AG04450 (cell line): ENCODE measurements at regions not wholly inside any gene's neighbourhood (a gene's known extent, or its start where the extent isn't known, plus 50 kb on each side); places are given as distances from the start of the nearest gene placed in this dataset.

Experiments used
- CTCF ChIA-PET: fragments of 300-600, 350-600 bp; formaldehyde crosslinking; extraction: SDS; loops from one replicate; lab custom pipeline; 2022; ENCODE audit warnings: antibody characterized with exemption, inconsistent platforms; lab: Charles Lee
- POLR2A ChIA-PET: fragments of 350-600 bp; formaldehyde crosslinking; extraction: SDS; loops from one replicate; lab custom pipeline; 2021; ENCODE audit warnings: antibody characterized with exemption, inconsistent platforms; lab: Yijun Ruan, JAX
- DNase-seq: peaks from one replicate; pipeline ENCODE4 v3.0.0-alpha.2; 2011; ENCODE audit warnings: low read depth, low spot score
- H3K27ac ChIP-seq: one replicate; pipeline ENCODE4 v1.5.1; 2012; ENCODE audit warnings: low read depth, low read length, control low read depth
- H3K27me3 ChIP-seq: one replicate; pipeline ENCODE4 v1.6.0; 2012; ENCODE audit warnings: low read length; ENCODE audit not compliant: control insufficient read depth, insufficient read depth
- H3K4me3 ChIP-seq: 2 replicates; pipeline ENCODE4 v1.5.1; 2011; ENCODE audit warnings: mild to moderate bottlenecking, low read depth, low read length, control low read depth
- H3K9me3 ChIP-seq: 2 replicates; pipeline ENCODE4 v1.5.1; 2012; ENCODE audit warnings: low read length; ENCODE audit not compliant: control insufficient read depth, insufficient read depth
- CTCF ChIP-seq: IDR thresholded peaks from 2 replicates; pipeline ENCODE4 v1.5.1; 2011; ENCODE audit warnings: low read depth, low read length, control low read depth, inconsistent platforms

DNA sequence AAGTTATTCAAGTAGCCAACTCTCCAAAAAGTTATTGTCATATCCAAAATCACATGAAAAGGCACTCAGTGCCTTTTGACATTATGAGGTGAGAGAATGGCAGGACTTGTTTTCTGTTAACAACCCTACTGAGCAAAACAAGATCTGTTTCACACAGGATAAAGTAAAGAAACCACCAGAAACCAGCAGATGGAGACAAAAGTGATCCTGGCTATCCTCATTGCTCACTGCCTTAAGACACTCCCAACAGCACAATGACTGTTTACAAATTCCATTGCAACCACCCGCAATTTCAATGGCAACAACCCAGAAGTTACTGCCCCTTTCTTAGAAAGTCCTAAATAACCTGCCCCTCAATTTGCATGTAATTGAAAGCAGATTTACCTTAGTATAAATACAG lies 352.6 kb upstream of the NDN start:
- CTCF ChIA-PET: no interaction called here
- H3K4me3 ChIP-seq: no peak overlapping the region
- POLR2A ChIA-PET: no interaction called here
- no peaks in the 10 kb centered on the region for H3K27me3 ChIP-seq
- no peak for TF ChIP-seq CTCF
- DNase-seq: no peak
- H3K27ac ChIP-seq: no peak overlapping the region
- H3K9me3 ChIP-seq: peaks cover 21% of the 10 kb centered on the region

- ChIA-PET POLR2A (no interaction called here), CTCF (no interaction called here)
- no peak for TF ChIP-seq CTCF
- Histone ChIP-seq H3K27ac (no peak overlapping the region), H3K9me3 (no peaks in the 10 kb centered on the region; the same call in 1 of the 2 replicates), H3K4me3 (no peak overlapping the region), H3K27me3 (no peaks in the 10 kb centered on the region)
- DNase-seq: no peak
Observed at GRCh38 chr15:24054547-24055245, 367.6 kb upstream of the NDN start.

DNA sequence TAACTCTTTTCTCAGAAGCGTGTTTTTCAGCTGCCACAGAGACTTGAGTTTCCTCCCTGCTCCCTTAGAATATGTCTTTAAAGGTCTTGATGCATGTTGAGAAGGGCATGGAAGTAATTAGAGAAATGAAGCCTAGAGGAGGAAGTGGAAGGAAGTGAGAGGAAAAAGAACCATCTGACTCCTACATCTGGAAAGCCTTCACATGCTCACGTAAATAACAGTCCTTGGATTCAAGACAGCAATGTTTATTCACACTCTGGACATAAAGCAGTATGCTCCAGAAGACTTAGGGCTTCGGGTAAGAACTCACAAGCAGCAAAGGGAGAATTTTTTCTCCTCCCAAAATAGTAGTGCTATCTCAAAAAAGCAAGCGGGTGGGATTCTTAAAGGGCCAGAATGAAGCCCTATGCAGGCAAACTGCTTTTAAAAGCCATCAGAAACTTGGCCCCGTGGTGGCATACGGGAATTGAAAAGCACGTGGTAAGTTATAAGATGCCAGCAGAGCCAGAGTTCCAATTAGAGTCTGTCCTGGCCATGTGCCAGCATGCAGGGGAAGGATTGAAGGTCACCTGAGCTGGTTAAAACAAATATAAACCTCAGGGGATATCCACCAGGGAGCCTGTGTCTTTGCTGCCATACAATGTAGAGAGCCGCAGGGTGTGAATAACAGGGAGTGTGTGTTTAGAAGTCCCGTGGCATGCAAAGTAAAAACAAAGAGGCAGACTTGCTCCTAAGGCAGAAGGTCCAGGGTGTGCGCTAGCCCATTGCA lies 380.8 kb upstream of the NDN start:
- Histone ChIP-seq H3K27me3 (no peaks in the 10 kb centered on the region), H3K27ac (no peak overlapping the region), H3K9me3 (peaks cover 17% of the 10 kb centered on the region), H3K4me3 (no peak overlapping the region)
- no peak for TF ChIP-seq CTCF
- CTCF ChIA-PET: no interaction called here
- no peak for DNase-seq
- POLR2A ChIA-PET: no interaction called here

DNA sequence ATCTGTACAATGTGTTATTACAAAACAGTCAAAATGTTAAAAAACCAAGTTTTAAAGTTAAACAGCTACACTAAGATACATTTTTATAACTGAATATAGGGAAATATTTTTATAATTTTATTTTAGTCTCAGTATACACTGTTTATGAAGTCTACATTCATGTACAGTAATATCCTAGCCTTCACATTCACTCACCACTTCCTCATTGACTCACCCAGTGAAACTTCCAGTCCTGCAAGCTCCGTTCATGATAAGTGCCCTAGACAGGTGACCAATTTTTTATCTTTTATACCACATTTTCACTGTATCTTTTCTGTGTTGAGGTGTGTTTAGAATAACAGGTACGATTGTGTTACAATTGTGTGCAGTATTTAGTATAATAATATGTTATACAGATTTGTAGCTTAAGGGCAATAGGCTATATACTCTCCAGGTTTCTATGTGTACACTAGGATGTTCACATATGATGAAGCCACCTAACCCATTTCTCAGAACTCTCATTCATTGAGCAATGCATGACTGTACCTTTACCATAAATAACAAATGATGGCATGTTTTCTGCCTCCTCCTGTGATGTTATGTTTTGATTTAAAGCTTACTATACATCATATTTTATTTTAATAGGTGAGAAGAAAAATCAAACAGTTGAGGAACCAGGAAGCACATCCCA lies 388.4 kb upstream of the NDN start:
- Histone ChIP-seq H3K27ac (no peak overlapping the region), H3K9me3 (peaks cover 13% of the 10 kb centered on the region), H3K27me3 (no peaks in the 10 kb centered on the region), H3K4me3 (no peak overlapping the region)
- no peak for DNase-seq
- ChIA-PET CTCF (no interaction called here), POLR2A (no interaction called here)
- TF ChIP-seq CTCF: no peak
